ENCODE measurements at regions not wholly inside any gene's neighbourhood (a gene's known extent, or its start where the extent isn't known, plus 50 kb on each side); places are given as distances from the start of the nearest gene placed in this dataset.

GRCh38 chr2:16080071-16080470, 139.7 kb downstream of the MYCN start:
- no peak for TF ChIP-seq CTCF (conservative IDR thresholded peaks at IDR 0.05; ENCODE audit: control insufficient read depth, insufficient read depth, low read depth, low read length)
- H3K4me3 ChIP-seq (ENCODE audit: control insufficient read depth, low read depth, low read length) = no peak overlapping the region

GRCh38 chr2:16079637-16080036, 139.3 kb downstream of the MYCN start:
- H3K4me3 ChIP-seq (ENCODE audit: control insufficient read depth, low read depth, low read length) = no peak overlapping the region
- DNase-seq (ENCODE audit: low read depth) = no peak
- no peak for TF ChIP-seq CTCF (conservative IDR thresholded peaks at IDR 0.05; ENCODE audit: control insufficient read depth, insufficient read depth, low read depth, low read length)

More at GRCh38 chr2:16080071-16080470, 139.7 kb downstream of the MYCN start:
- DNase-seq (ENCODE audit: low read depth) = no peak

- no peak for TF ChIP-seq CTCF (conservative IDR thresholded peaks at IDR 0.05; ENCODE audit: control insufficient read depth, insufficient read depth, low read depth, low read length)
- no peak overlapping the region for H3K4me3 ChIP-seq (ENCODE audit: control insufficient read depth, low read depth, low read length)
- DNase-seq (ENCODE audit: low read depth) = no peak
Measured at GRCh38 chr2:16077601-16078000, 137.3 kb downstream of the MYCN start.

GRCh38 chr2:16076911-16077310, 136.6 kb downstream of the MYCN start:
- no peak for DNase-seq (ENCODE audit: low read depth)
- TF ChIP-seq CTCF (conservative IDR thresholded peaks at IDR 0.05; ENCODE audit: control insufficient read depth, insufficient read depth, low read depth, low read length) = no peak
- no peak overlapping the region for H3K4me3 ChIP-seq (ENCODE audit: control insufficient read depth, low read depth, low read length)

GRCh38 chr2:16075045-16076012, 135.0 kb downstream of the MYCN start:
- DNase-seq (ENCODE audit: low read depth) = no peak
- no peak for TF ChIP-seq CTCF (conservative IDR thresholded peaks at IDR 0.05; ENCODE audit: control insufficient read depth, insufficient read depth, low read depth, low read length)
- no peak overlapping the region for H3K4me3 ChIP-seq (ENCODE audit: control insufficient read depth, low read depth, low read length)

GRCh38 chr2:16073921-16074425, 133.6 kb downstream of the MYCN start:
- H3K4me3 ChIP-seq (ENCODE audit: control insufficient read depth, low read depth, low read length) = no peak overlapping the region
- no peak for DNase-seq (ENCODE audit: low read depth)
- no peak for TF ChIP-seq CTCF (conservative IDR thresholded peaks at IDR 0.05; ENCODE audit: control insufficient read depth, insufficient read depth, low read depth, low read length)
